Activated naive CD4-positive, alpha-beta T cell treated with Interleukin-2 at 50 U/mL for 16 hours (primary cell): ENCODE measurements at regions not wholly inside any gene's neighbourhood (a gene's known extent, or its start where the extent isn't known, plus 50 kb on each side); places are given as distances from the start of the nearest gene placed in this dataset.

ENCODE experiments used
- DNase-seq: peaks from one replicate; pipeline ENCODE4 v3.0.0-alpha.2; 2020

DNA sequence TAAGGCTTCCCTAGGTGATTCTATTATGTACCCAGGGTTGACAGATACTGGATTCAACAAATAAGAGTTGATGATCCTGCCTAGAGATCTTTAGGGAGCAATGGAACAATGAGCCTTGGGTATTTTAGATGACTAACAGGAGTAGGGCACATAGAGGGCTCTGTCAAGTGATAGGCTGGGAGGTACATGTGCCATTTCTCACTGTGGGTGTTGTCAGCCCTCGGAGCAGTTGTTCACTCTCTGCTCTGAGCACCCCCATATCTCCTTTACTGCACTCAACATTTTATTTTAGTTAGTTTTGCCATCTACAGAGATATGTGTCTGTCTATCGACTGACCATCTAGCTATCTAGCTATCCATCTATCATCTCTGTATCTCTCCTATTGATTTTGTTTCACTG, 950.6 kb downstream of the TYW1 start:
- DNase-seq, result no peak

DNA sequence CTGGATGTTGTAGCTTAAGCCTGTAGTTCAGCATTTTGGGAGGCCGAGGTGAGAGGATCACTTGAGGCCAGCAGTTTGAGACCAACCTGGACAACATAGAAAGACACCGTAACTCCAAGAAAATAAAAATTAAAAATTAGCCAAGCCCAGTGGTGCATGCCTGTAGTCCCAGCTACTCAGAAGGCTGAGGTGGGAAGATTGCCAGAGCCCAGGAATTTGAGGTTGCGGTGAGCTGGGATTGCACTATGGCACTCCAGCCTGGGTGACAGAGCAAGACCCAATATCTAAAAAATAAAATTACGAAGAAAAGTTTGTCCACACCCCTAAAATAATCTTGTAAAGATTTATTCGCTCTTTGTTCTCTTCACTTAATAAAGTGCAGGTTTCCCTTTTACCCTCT, 951.0 kb downstream of the TYW1 start:
- DNase-seq, result no peak

- DNase-seq, result no peak
Observed at GRCh38 chr7:67950321-67951083, 953.9 kb downstream of the TYW1 start.

GRCh38 chr7:67955061-67955460, 958.4 kb downstream of the TYW1 start:
- DNase-seq, result no peak

DNA sequence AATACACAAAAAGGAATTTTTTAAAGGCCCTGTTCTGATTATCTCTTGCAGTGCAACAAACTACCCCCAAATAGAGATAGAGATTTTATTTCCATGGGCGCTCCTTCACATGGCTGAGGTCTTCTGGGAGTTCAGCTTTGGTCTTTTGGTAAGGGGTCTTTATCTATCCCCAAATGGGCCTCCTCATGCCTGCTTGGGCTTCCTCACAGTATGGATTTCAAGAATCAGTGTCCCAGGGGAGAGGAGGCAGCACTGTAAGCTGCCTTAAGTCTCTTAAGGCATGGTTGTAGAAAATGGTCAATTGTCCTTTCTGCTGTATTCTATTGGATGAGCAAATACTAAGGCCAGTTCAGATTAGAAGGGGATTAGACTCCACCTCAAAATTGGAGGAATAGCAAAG, 966.2 kb downstream of the TYW1 start:
- no peak for DNase-seq

DNA sequence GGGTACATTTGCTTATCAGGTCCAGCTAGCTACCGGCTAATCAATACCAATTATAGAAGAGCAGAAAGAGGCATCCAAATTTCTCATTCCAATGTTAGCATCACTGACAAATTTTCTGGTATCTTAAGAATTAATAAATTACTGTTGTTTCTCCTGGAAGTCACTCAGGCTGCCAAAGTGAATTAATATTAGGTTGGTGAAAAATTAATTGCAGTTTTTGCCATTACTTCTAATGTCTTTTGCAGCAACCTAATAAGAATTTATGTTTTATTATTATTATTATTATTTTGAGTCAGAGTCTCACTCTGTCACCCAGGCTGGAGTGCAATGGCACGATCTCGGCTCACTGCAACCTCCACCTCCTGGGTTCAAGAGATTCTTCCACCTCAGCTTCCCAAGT, 979.9 kb downstream of the TYW1 start:
- DNase-seq, result no peak

DNA sequence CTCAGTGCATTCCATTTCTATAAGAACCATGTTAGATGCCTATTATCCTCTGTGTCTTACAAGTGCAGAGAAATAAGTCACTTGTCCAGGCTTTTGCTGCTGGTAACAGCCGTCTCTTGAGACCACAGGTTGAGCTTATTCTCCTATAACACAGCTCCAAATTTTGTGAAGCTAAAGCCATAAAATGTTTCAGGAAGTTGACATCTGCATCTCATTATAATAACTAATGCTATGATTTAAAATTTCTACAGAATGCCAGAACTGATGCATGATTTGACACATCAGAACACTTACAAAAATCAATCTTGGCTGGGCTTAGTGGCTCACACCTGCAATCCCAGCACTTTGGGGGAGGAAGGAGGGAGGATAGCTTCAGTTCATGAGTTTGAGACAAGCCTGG, 986.9 kb downstream of the TYW1 start:
- no peak for DNase-seq

DNA sequence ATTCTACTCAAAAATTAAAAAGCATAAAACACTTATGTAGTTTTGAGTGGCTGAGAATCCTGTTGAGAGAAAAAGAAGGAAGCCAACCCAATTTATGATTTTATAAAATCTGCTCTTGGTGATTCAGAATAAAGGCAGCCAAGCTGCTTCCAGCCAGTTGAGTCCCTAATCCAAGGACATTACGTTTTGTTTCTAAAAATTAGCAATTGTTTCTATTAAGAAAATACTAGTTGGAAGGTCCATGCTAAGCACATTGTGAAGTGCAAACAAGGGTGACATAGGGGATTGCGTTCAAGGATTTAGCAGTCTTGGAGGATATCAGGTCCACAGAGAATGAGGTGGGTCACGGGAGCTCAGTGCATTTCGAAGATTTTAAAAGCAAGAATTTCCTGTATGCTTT, 987.7 kb downstream of the TYW1 start:
- DNase-seq, result no peak

DNA sequence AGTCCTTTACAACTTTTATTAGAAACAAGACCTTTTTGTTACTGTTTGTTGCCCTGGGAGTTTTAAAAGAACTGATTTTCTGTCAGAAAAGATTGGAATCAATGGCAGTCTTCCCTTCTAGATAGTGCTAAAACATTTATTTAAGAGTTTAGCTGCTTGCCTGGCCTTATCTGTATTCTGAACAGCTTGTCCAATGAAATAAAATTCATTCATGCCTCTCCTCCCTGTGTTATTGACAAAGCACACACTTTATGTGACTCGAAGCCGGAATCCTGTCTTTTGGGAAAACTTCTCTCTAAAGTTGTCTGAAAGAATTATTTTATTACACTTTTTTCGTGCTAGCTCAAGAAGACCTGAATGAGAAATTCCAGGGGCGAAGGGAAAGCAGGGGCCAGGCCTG, 992.5 kb downstream of the TYW1 start:
- no peak for DNase-seq

GRCh38 chr7:67990003-67990402, 993.4 kb downstream of the TYW1 start:
- DNase-seq, result no peak

GRCh38 chr7:67990716-67991115, 994.1 kb downstream of the TYW1 start:
- DNase-seq, result no peak

- no peak for DNase-seq
Observed at GRCh38 chr7:67992287-67992686, 995.7 kb downstream of the TYW1 start.

- DNase-seq, result no peak
Observed at GRCh38 chr7:68005992-68006391, 1009.4 kb downstream of the TYW1 start.

- no peak for DNase-seq
Observed at GRCh38 chr7:68006619-68007018, 1010.0 kb downstream of the TYW1 start.

GRCh38 chr7:68009716-68010115, 1013.1 kb downstream of the TYW1 start:
- DNase-seq, result no peak

- no peak for DNase-seq
Observed at GRCh38 chr7:68014031-68014736, 1017.6 kb downstream of the TYW1 start.

GRCh38 chr7:68015122-68015977, 1018.7 kb downstream of the TYW1 start:
- DNase-seq, result no peak

GRCh38 chr7:68015978-68016532, 1019.4 kb downstream of the TYW1 start:
- DNase-seq, result no peak

DNA sequence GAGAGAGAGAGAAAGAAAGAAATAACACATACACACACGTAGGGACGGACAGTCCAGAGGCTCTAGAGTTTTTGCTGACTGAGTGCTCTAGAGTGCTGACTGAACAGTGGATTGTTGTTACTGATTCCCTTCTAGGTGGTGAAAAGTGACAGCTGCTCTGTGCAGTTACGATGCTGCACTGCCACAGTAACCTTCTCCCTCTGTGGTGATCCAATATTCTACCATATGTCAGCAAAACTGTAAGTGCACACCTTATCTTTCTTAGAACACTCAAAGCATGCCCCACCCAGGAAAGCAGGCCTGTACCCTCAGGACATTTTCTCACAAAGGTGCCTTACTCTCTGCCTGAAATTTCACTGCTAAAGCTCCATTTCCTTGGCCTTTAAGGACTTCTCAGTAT, 1023.5 kb downstream of the TYW1 start:
- DNase-seq, result no peak

GRCh38 chr7:68025369-68025768, 1028.7 kb downstream of the TYW1 start:
- DNase-seq, result no peak

- DNase-seq, result no peak
Observed at GRCh38 chr7:68030530-68030929, 1033.9 kb downstream of the TYW1 start.

GRCh38 chr7:68031180-68031943, 1034.7 kb downstream of the TYW1 start:
- no peak for DNase-seq
